ENCODE measurements at regions not wholly inside any gene's neighbourhood (a gene's known extent, or its start where the extent isn't known, plus 50 kb on each side); places are given as distances from the start of the nearest gene placed in this dataset.

DNA sequence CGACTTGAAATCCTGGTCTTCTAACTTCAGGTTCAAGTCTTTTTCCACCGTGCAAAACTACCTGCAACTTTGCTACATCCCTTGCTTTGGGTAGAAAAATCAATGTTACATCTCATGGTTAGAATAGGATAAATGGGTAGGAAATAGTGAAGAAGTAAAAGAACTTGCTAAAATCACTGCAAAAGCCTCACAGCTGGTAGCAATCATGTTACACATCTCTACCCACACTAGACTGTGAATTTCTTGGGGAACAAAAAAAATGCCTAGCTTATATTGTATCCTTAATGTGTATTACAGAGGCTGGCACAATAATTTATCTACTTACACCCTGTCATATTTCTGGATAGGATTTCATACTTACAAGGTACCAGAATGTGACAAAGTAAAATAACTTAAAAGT is 133.8 kb downstream of the FAM181B start:
- TF ChIP-seq, protein P1, sequence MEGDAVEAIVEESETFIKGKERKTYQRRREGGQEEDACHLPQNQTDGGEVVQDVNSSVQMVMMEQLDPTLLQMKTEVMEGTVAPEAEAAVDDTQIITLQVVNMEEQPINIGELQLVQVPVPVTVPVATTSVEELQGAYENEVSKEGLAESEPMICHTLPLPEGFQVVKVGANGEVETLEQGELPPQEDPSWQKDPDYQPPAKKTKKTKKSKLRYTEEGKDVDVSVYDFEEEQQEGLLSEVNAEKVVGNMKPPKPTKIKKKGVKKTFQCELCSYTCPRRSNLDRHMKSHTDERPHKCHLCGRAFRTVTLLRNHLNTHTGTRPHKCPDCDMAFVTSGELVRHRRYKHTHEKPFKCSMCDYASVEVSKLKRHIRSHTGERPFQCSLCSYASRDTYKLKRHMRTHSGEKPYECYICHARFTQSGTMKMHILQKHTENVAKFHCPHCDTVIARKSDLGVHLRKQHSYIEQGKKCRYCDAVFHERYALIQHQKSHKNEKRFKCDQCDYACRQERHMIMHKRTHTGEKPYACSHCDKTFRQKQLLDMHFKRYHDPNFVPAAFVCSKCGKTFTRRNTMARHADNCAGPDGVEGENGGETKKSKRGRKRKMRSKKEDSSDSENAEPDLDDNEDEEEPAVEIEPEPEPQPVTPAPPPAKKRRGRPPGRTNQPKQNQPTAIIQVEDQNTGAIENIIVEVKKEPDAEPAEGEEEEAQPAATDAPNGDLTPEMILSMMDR (conservative IDR thresholded peaks at IDR 0.05; ENCODE audit: control insufficient read depth, insufficient read depth, low read depth, low read length): no peak
- DNase-seq (ENCODE audit: low read depth): no peak

DNA sequence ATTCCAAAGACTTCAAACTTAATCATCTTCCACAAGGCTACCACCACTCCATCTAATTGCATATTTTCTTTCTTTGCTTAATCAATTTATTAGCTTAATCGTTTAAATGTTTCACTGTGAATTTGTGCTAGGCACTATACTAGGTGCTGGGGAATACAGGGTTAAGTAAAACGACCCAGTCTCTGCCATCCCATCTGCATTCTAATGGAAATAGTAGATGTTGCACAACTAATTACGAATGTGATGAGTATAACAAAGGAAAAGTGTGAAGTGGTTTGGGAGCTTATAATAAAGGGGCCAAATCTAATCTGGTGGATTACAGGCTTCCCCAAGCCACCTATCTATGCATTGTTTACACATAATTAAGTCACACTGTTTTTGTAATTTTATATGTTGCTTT is 147.1 kb downstream of the FAM181B start:
- no peak overlapping the region for H3K4me3 ChIP-seq (ENCODE audit: control insufficient read depth, low read depth, low read length)
- DNase-seq (ENCODE audit: low read depth): no peak
- TF ChIP-seq, protein P1 (conservative IDR thresholded peaks at IDR 0.05; ENCODE audit: control insufficient read depth, insufficient read depth, low read depth, low read length): no peak

More for the DNA sequence above, 133.8 kb downstream of the FAM181B start:
- H3K4me3 ChIP-seq (ENCODE audit: control insufficient read depth, low read depth, low read length): no peak overlapping the region

DNA sequence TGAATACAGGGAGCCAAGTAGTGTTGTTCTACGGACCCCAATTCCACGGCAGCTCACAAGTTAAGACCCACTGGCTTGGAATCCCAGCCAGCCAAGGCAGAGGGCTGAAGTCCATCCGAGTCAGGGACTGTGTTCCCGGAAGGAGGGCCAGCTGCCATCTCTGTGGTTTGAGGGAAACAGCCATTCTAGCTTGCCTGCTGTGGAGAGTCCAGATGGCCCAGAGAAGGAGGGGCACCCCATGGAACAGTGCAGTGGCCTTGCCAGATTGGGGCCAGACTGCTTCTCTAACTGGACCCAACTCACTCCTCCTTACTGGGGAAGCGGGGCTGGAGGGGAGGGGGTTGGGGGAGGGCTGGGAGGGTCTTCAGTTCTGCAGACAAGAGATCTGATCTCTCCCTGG is 156.4 kb downstream of the FAM181B start:
- H3K4me3 ChIP-seq (ENCODE audit: control insufficient read depth, low read depth, low read length): no peak overlapping the region
- TF ChIP-seq, protein P1 (conservative IDR thresholded peaks at IDR 0.05; ENCODE audit: control insufficient read depth, insufficient read depth, low read depth, low read length): no peak
- DNase-seq (ENCODE audit: low read depth): no peak

DNA sequence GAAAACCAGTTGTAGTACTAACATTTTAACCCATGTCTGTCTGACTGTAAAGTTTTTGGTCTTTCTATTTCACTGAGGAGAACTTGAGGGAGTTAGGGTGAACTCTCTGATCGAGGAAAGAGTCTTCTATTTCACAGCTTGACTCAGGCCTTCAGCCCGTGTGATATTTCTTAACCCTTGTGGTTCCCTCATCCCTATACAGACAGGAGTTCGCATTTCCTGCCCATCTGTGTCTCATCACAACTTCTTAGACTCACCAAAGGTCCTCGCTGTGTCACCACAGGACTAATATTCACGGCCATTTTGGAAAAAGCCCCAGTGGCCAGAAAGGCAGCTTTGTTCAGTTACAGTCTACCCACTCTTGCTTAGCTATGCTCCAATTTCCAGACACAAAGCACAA is 172.8 kb downstream of the FAM181B start:
- no peak overlapping the region for H3K4me3 ChIP-seq (ENCODE audit: control insufficient read depth, low read depth, low read length)
- no peak for DNase-seq (ENCODE audit: low read depth)
- TF ChIP-seq, protein P1 (conservative IDR thresholded peaks at IDR 0.05; ENCODE audit: control insufficient read depth, insufficient read depth, low read depth, low read length): no peak

DNA sequence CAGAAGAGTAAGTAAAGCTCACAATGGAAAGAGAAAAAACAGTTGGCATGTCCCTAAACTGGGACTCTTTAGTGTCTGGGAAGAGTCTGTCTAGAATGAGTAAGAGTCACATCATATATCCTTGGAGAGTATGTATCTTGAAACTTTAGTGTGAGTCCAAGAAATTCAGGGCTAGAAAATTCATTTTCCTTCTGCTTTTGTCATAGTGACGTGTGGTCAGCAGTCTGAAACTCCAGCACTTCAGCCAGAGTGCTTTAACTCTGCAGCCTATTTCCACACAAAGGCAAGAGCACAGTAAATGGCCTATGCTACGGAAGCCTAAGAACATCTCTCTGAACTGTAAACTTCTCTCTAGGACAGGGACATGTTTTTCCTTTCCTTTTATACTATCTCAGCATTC is 174.1 kb downstream of the FAM181B start:
- TF ChIP-seq, protein P1 (conservative IDR thresholded peaks at IDR 0.05; ENCODE audit: control insufficient read depth, insufficient read depth, low read depth, low read length): no peak
- no peak overlapping the region for H3K4me3 ChIP-seq (ENCODE audit: control insufficient read depth, low read depth, low read length)
- DNase-seq (ENCODE audit: low read depth): no peak

DNA sequence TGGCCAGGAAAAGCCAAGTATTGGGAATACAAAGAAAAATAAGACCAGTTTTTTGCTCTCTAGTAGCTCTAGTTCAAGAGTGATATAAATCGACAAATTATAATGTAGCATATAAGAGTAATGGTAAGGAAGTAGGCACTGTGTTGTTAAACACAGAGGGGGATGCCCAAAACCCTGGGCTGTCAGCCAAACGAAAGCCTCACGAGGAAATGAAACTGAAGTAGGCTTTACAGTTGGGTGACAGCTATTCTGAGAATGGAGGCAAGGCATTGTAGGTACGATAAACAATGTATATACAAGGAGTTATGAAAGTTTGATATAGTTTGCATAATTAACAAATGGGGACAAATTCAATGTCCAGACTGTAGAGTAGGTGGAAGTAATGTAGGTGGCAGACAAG is 176.4 kb downstream of the FAM181B start:
- DNase-seq (ENCODE audit: low read depth): no peak
- H3K4me3 ChIP-seq (ENCODE audit: control insufficient read depth, low read depth, low read length): no peak overlapping the region
- TF ChIP-seq, protein P1 (conservative IDR thresholded peaks at IDR 0.05; ENCODE audit: control insufficient read depth, insufficient read depth, low read depth, low read length): no peak

DNA sequence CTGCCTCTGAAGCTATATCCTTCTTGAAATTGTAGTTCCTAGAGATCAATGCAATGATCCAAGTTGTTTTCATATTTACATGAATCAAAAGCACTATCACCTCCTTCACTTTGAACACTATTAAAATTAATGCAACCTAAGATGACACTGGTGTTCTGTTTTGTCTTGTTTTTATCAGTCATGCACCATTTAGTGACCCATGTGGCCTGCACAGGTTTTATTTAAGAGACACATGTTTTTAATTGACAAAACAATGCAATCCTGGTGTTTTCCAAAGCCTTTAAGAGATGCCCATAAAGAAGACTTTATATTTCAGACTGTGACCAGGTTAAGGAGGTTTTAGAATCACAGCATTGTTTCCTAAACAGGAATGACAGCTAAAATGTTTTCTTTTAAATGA is 177.5 kb downstream of the FAM181B start:
- no peak overlapping the region for H3K4me3 ChIP-seq (ENCODE audit: control insufficient read depth, low read depth, low read length)
- TF ChIP-seq, protein P1 (conservative IDR thresholded peaks at IDR 0.05; ENCODE audit: control insufficient read depth, insufficient read depth, low read depth, low read length): no peak
- no peak for DNase-seq (ENCODE audit: low read depth)

Data from fibroblast of mammary gland (primary cell).